HG02884 (cell line): ENCODE measurements at regions not wholly inside any gene's neighbourhood (a gene's known extent, or its start where the extent isn't known, plus 50 kb on each side); places are given as distances from the start of the nearest gene placed in this dataset.

Source experiments
- ATAC-seq: cut with Tn5 transposase; IDR thresholded peaks from one replicate; pipeline ENCODE4 v1.9.1; 2021; ENCODE audit warnings: mild to moderate bottlenecking, moderate library complexity; ENCODE audit not compliant: unreplicated experiment

- ATAC-seq, result no peak
These were observed 171.4 kb downstream of the ZNF248 start for GRCh38 chr10:37685741-37686683.

- no peak for ATAC-seq
These were observed 172.6 kb downstream of the ZNF248 start for GRCh38 chr10:37684765-37685164.

GRCh38 chr10:37682617-37683016 is 174.8 kb downstream of the ZNF248 start:
- no peak for ATAC-seq

GRCh38 chr10:37681617-37681999 is 175.8 kb downstream of the ZNF248 start:
- ATAC-seq, result no peak

GRCh38 chr10:37680716-37681616 is 176.4 kb downstream of the ZNF248 start:
- no peak for ATAC-seq

GRCh38 chr10:37680243-37680683 is 177.1 kb downstream of the ZNF248 start:
- no peak for ATAC-seq

- ATAC-seq, result no peak
These were observed 177.9 kb downstream of the ZNF248 start for GRCh38 chr10:37679465-37679864.

GRCh38 chr10:37675449-37675848 is 182.0 kb downstream of the ZNF248 start:
- ATAC-seq, result no peak

- ATAC-seq, result no peak
These were observed 185.6 kb downstream of the ZNF248 start for GRCh38 chr10:37671802-37672201.

GRCh38 chr10:37667736-37668135 is 189.7 kb downstream of the ZNF248 start:
- no peak for ATAC-seq

GRCh38 chr10:37654466-37654865 is 202.9 kb downstream of the ZNF248 start:
- ATAC-seq, result no peak

GRCh38 chr10:37643187-37643586 is 214.2 kb downstream of the ZNF248 start:
- no peak for ATAC-seq

GRCh38 chr10:37640301-37640700 is 217.1 kb downstream of the ZNF248 start:
- ATAC-seq, result no peak

- no peak for ATAC-seq
These were observed 218.2 kb downstream of the ZNF248 start for GRCh38 chr10:37639200-37639599.

GRCh38 chr10:37638569-37638968 is 218.8 kb downstream of the ZNF248 start:
- no peak for ATAC-seq

GRCh38 chr10:37634351-37634880 is 223.0 kb downstream of the ZNF248 start:
- ATAC-seq, result no peak

GRCh38 chr10:37632641-37633040 is 224.8 kb downstream of the ZNF248 start:
- ATAC-seq, result no peak

GRCh38 chr10:37623506-37623905 is 233.9 kb downstream of the ZNF248 start:
- ATAC-seq, result no peak

- no peak for ATAC-seq
These were observed 238.1 kb downstream of the ZNF248 start for GRCh38 chr10:37619336-37619735.

- ATAC-seq, result no peak
These were observed 269.1 kb downstream of the ZNF248 start for GRCh38 chr10:37588299-37588698.

GRCh38 chr10:37584643-37585042 is 272.8 kb downstream of the ZNF248 start:
- no peak for ATAC-seq
